ENCODE measurements at regions not wholly inside any gene's neighbourhood (a gene's known extent, or its start where the extent isn't known, plus 50 kb on each side); places are given as distances from the start of the nearest gene placed in this dataset.

GRCh38 chr4:10203851-10204250, 87.3 kb upstream of the WDR1 start:
- TF ChIP-seq EZH2 (IDR thresholded peaks at IDR 0.05; ENCODE audit: borderline replicate concordance, low read depth, low read length, severe bottlenecking) = no peak
- TF ChIP-seq, protein P1, sequence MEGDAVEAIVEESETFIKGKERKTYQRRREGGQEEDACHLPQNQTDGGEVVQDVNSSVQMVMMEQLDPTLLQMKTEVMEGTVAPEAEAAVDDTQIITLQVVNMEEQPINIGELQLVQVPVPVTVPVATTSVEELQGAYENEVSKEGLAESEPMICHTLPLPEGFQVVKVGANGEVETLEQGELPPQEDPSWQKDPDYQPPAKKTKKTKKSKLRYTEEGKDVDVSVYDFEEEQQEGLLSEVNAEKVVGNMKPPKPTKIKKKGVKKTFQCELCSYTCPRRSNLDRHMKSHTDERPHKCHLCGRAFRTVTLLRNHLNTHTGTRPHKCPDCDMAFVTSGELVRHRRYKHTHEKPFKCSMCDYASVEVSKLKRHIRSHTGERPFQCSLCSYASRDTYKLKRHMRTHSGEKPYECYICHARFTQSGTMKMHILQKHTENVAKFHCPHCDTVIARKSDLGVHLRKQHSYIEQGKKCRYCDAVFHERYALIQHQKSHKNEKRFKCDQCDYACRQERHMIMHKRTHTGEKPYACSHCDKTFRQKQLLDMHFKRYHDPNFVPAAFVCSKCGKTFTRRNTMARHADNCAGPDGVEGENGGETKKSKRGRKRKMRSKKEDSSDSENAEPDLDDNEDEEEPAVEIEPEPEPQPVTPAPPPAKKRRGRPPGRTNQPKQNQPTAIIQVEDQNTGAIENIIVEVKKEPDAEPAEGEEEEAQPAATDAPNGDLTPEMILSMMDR (IDR thresholded peaks at IDR 0.05; ENCODE audit: borderline replicate concordance, extremely low read depth, low read length, poor library complexity, severe bottlenecking) = no peak

Measured in DND-41 (cell line).